Prostate gland (tissue), 2 donors: ENCODE measurements at regions not wholly inside any gene's neighbourhood (a gene's known extent, or its start where the extent isn't known, plus 50 kb on each side); places are given as distances from the start of the nearest gene placed in this dataset.

ENCODE experiments used
- POLR2A ChIP-seq: fragments of 450-650 bp; IDR thresholded peaks from one replicate; pipeline ENCODE4 v1.6.1; 2016; ENCODE audit warnings: antibody characterized with exemption, mild to moderate bottlenecking
- POLR2AphosphoS5 ChIP-seq: sonication (generic); formaldehyde crosslinking; IDR thresholded peaks from one replicate; pipeline ENCODE4 v1.6.1; 2017; ENCODE audit warnings: antibody characterized with exemption
- TF ChIP-seq, protein P1 (sequence below), 4 experiments: fragments of 200-600 bp in 2 of 4; fragments of 450-650 bp in 2 of 4; sonication (generic) in 2 of 4; IDR thresholded peaks; 1 replicate in 3 of 4; 2 replicates in 1 of 4; pipeline ENCODE4 v1.5.1; 2016 to 2019; ENCODE audit warnings: antibody characterized with exemption in 4 of 4, mild to moderate bottlenecking in 2 of 4, moderate library complexity in 2 of 4

DNA sequence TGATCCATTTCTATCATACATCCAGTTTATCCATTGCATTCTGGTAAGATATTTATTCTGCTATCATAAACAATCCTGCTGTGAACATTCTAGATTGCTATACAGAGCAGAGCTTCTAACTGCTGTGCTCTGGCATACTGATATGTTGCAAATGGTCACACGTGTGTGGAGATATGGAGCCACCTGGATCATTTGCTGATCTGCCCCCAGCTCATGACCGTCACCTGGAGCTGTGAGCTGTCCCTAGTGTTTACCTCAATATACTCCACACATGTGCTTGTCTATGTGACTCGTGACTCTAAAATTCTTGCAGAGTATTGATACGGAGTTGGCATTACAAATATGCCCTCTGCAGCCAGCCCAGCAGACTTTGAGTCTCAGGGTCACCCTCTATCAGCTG lies 164.5 kb upstream of the ZFHX3 start:
- TF ChIP-seq, protein P1, sequence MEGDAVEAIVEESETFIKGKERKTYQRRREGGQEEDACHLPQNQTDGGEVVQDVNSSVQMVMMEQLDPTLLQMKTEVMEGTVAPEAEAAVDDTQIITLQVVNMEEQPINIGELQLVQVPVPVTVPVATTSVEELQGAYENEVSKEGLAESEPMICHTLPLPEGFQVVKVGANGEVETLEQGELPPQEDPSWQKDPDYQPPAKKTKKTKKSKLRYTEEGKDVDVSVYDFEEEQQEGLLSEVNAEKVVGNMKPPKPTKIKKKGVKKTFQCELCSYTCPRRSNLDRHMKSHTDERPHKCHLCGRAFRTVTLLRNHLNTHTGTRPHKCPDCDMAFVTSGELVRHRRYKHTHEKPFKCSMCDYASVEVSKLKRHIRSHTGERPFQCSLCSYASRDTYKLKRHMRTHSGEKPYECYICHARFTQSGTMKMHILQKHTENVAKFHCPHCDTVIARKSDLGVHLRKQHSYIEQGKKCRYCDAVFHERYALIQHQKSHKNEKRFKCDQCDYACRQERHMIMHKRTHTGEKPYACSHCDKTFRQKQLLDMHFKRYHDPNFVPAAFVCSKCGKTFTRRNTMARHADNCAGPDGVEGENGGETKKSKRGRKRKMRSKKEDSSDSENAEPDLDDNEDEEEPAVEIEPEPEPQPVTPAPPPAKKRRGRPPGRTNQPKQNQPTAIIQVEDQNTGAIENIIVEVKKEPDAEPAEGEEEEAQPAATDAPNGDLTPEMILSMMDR (IDR thresholded peaks at IDR 0.05): no peak
- no peak for TF ChIP-seq POLR2A
- TF ChIP-seq POLR2AphosphoS5: no peak
